Fibroblast of gingiva (primary cell): ENCODE measurements at regions not wholly inside any gene's neighbourhood (a gene's known extent, or its start where the extent isn't known, plus 50 kb on each side); places are given as distances from the start of the nearest gene placed in this dataset.

Experiments
- DNase-seq: peaks from one replicate; pipeline ENCODE4 v3.0.0-alpha.2; 2011; ENCODE audit warnings: low read depth

GRCh38 chr9:86764221-86764624, 183.1 kb downstream of the GAS1 start:
- no peak for DNase-seq

- no peak for DNase-seq
Measured at GRCh38 chr9:86763791-86764190, 183.5 kb downstream of the GAS1 start.

- DNase-seq = no peak
Measured at GRCh38 chr9:86757382-86757720, 190.0 kb downstream of the GAS1 start.

- DNase-seq = no peak
Measured at GRCh38 chr9:86756576-86757381, 190.5 kb downstream of the GAS1 start.

- no peak for DNase-seq
Measured at GRCh38 chr9:86755561-86755941, 191.8 kb downstream of the GAS1 start.

GRCh38 chr9:86754581-86755560, 192.4 kb downstream of the GAS1 start:
- no peak for DNase-seq

GRCh38 chr9:86753836-86754235, 193.5 kb downstream of the GAS1 start:
- no peak for DNase-seq

- no peak for DNase-seq
Measured at GRCh38 chr9:86752733-86753132, 194.6 kb downstream of the GAS1 start.

GRCh38 chr9:86751956-86752355, 195.3 kb downstream of the GAS1 start:
- DNase-seq = no peak

- DNase-seq = no peak
Measured at GRCh38 chr9:86751207-86751606, 196.1 kb downstream of the GAS1 start.

- peak; percentile 28 for DNase-seq
Measured at GRCh38 chr9:86749894-86750255, 197.4 kb downstream of the GAS1 start.

GRCh38 chr9:86749161-86749893, 198.0 kb downstream of the GAS1 start:
- DNase-seq = no peak

GRCh38 chr9:86747711-86748110, 199.6 kb downstream of the GAS1 start:
- DNase-seq = no peak

- peak; percentile 32 for DNase-seq
Measured at GRCh38 chr9:86741311-86742208, 205.7 kb downstream of the GAS1 start.

- peak; percentile 45 for DNase-seq
Measured at GRCh38 chr9:86735772-86736458, 211.4 kb downstream of the GAS1 start.

GRCh38 chr9:86734771-86735170, 212.5 kb downstream of the GAS1 start:
- DNase-seq = peak; percentile 46

GRCh38 chr9:86733929-86734328, 213.4 kb downstream of the GAS1 start:
- DNase-seq = no peak

- DNase-seq = peak; percentile 92
Measured at GRCh38 chr9:86732514-86733171, 214.7 kb downstream of the GAS1 start.

- peak; percentile 31 for DNase-seq
Measured at GRCh38 chr9:86731511-86732063, 215.7 kb downstream of the GAS1 start.
